Tongue (tissue), 1 donor: ENCODE measurements at regions not wholly inside any gene's neighbourhood (a gene's known extent, or its start where the extent isn't known, plus 50 kb on each side); places are given as distances from the start of the nearest gene placed in this dataset.
A peak's percentile ranks its signal among the peaks of the same experiment; 100 is the strongest.
"Not testable (repeated sequence)": the region's sequence is repeated elsewhere in the genome, so short reads cannot be mapped to it uniquely, and the experiment has no call there.

Source experiments
- DNase-seq: peaks from one replicate; pipeline ENCODE4 v3.0.0-alpha.2; 2015

DNA sequence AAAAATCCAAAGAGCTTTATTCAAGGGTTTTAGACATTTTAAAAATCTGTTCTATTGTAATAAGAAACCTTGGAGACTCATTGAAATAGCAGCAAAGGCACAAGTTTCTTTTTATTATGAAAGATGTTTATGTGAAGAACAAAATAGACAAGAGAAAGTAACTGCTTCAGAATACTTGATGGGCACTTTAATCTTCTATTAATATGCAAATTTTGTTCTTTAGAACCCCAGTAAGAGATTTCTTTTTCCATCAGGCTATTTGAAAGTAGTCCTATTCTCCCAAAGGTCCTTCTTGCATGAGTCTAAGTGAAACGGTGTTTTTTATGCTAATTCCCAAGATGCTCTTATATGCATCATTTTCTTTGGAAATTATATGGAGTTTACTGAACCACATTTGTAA is 602.0 kb downstream of the EFNA5 start:
- no peak for DNase-seq

DNA sequence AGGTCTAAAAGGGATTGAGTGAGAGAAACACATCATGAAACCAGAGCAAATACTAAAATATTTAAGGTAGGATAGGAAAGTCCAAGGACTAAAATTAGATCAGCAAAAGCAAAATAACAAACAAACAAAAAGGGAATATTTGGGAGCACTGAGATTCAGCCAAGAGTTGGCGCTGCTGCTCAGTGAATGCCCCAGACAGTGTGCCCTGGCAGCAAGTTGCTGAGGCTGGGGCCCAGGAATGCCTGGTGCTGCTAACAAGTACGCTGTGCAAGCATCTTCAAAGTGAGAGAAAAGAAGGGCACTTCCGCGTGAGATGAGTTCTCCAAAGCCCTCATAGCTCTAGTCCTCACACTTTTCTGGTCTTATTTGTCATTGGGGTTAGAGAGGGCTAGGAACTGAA is 603.3 kb downstream of the EFNA5 start:
- DNase-seq = peak; percentile 3

DNA sequence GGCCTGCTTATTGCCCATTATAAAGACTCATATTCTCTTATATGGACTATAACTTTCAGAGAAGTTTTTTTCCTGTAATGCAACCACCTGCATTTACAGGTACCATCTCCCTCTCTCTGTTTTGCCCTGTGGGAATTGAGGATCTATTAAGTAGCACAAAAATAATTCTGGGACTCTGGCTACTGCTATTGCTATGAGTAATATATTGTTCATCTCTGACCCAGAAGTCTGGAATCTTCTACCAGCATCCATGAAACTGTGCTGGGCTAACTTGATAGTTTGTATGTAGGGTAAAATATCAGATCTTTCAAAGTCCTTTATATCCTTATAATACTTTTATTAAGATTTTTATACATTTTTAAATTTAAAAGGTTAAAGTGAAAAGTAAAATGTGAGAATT is 607.2 kb downstream of the EFNA5 start:
- no peak for DNase-seq

DNA sequence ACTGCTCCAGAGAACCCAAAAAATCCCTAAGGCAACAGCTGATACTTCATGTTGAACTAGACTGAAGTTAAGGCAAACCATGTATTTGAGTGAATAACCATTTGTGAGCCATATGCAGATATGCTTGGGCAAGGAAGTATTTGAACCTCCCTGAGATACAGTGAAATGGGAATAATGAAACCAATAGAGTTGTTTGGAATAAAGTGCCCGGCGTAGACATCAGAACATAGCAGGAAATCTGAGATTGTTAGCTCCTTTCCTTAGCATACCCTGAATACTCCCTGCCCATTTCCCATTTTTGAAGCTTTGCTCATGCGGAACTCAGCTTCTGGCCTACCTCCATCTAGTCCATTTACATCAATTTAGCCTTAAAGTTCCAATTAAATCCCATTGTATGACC is 611.9 kb downstream of the EFNA5 start:
- no peak for DNase-seq

DNA sequence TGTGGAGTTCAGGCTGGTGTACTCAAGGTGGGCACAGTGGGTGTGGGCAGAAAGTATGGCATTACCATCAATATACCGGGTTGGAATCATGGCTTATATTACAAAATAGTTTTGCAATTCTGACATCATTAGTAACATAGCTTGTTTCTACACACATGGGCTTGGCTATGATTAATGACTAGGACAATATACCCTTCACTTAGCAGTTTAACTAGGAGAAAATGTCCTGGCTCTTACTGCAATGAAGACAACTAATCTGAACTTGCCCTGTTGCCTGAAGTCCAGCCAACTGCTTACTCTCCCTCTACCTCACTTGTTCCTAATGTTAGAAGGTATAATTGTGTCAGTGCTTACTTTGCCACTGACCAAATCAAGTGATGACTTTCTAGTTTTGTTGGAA is 612.5 kb downstream of the EFNA5 start:
- no peak for DNase-seq

DNA sequence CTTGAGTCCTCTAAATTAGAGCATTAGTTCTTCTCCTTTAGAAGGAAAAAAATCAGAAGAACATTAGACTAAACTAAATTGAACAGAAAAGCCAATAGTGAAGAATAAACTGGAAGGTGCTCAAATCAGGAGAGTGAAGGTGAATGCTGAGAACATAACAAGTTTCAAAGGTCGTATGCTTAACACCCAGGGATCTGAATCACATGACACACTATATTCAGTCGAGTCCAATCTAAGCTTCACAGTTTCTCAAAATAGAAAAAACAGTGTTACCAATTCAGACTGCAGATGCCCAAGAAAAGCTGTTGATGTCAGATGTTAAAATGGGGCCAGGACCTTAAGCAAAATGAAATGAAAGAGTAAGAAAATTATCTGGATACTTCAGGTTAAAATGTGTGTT is 614.5 kb downstream of the EFNA5 start:
- no peak for DNase-seq

DNA sequence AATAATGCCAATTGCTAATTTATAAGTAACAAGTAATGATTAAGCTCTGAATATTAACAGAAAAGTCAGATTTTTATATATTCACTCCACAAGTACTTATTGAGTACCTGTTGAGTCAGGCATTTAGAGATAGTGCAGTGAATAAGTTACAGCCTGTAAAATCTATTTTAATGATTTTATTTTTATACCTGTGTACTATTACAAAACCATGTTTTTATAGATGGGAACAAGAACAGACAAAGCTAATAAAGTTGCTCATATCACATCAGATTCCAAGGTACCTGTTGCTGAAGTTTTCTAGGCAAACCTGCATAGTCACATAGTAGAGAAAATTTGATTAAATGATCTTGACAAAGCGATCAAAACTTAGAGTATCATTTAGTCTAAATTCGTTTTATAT is 623.7 kb downstream of the EFNA5 start:
- DNase-seq = no peak

DNA sequence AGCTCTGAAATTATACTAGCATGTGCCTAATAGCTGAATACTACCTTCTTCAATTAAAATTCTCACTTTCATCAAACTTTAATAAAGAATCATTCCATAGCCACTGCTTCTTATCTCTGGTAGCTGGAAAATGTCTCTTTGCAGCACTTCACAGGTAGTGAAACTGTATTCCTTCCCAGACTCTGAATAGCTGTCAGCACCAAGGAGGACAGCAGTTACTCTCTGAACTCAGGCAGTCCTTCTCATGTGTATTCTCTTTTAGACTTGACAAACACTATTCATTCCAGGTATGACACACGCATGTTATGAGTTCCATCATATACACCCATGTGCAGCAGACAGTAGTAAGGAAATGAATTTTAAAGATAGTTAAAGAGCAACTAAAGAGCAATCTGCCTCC is 627.1 kb downstream of the EFNA5 start:
- no peak for DNase-seq

DNA sequence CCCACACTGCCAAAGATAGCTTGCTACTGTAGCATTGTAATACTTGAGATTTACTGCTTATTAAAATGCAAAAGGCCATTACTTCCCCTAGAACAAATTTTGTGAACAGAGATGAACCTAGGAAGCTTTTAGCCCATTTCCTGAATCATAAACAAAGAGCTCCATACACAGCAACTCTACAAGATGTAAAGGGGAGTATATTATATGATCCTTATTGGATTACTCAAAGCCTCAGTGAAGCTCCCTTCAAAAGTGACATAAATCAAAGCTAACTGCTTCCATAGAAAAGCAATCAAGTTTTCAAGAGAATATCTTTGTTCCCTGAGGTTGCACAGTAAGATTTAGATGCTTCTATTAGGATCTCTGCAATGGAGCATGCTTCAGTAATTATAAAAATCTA is 629.8 kb downstream of the EFNA5 start:
- DNase-seq = no peak

DNA sequence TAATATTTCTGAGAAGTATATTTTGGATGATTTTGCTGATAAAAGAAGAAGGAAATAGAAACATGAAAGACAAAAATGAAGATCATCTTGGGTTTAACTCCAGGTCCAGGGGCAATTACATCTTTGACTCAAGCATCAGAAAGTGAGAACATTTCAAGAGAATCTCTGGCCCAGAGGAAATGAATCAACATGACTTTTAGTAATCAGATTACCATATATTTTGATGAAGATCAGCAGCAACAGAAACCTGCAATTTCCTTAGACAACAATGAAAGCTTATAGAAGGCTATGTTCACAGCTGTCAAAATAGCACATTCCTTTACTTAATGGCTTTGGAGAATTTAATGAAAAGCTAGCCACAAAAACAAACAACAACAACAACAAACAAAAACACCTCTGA is 638.1 kb downstream of the EFNA5 start:
- DNase-seq = no peak

DNA sequence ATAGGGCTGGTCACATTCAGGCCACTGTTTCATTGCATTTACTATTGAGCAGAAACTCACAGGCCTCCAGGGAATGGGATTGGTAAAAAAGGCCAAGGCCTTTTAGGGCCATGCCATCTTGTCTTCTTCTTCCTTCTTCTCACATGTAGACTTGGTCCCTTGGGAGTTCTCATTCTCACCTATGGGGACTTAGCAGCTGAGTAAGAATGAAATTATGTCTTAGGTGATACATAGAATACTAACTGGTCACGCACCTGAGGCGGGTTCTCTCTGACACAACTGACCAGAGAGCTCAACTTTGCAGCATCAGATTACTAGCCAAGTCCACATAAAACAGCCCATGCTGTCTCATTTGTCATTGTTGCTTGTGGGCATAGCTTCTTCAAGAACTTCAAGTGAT is 641.8 kb downstream of the EFNA5 start:
- DNase-seq = no peak

DNA sequence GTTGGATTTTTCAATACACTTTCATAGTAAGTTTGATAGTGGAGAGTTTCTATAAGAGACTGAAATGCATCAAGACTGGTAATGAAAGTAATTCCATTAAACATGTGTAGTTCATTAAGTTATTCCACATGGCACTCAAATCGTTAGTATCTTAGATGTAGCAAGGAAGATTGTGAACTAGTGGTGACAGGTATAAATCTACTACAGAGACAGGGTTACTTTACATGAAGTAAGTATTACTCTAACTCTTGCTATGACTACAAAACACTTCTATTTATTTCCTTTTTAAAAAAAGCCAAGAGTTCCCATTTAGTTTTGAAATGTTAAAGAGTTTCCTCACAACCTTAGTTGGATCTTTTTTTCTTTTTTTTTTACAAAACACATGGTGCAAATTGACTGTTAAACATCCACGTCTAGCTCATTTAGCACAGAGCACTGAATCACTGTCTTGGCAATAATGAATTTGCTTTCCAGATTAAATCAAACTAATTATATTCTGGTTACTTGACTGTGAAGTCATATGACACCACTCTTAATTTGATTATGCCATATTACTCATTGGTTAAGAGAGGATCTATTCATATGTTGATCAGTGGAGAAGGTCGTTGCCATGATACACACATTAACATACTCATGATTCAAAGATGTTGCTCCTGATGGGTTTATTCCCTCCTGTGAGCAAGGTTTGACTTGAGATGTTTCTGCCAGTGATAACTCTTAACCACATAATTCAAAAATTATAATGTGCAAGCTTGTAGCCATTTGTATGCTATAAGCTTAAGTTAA is 644.8 kb downstream of the EFNA5 start:
- no peak for DNase-seq

DNA sequence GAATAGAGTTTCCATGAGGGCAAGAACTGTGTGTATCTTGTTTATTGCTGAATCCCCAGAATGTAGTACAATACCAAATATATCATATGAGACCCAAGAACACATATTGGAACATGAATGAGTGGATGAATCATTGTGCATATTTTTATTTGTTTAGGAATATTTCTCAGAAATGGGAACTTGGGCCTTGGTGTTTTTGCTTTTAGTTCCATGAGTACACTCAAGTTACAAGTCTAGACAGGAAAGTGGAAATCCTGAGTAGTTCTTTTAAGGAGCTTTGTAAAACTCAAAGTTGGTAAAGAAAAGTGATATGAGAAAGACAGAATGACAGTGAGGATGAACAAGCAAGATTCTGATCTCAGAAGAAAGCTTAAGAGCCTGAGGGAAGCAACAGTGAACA is 647.0 kb downstream of the EFNA5 start:
- no peak for DNase-seq

DNA sequence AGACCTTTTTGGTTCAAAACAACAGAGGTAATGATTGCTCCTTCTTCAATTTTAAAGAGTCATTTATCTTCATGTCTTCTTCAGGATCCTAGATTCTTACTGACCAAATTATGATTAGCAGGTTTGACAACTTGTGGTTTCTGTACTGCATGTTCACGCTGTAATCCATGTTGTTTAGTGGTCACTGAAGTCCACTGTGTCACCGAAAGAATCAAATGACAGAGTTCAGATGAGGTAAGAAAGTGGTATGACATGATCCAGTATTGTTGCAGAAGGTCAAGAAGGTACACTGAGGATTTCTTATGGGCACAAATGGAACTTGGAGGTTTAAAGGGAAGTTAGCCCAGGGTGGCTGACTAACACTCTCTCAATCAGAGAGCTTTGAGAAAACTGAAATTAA is 649.2 kb downstream of the EFNA5 start:
- no peak for DNase-seq

DNA sequence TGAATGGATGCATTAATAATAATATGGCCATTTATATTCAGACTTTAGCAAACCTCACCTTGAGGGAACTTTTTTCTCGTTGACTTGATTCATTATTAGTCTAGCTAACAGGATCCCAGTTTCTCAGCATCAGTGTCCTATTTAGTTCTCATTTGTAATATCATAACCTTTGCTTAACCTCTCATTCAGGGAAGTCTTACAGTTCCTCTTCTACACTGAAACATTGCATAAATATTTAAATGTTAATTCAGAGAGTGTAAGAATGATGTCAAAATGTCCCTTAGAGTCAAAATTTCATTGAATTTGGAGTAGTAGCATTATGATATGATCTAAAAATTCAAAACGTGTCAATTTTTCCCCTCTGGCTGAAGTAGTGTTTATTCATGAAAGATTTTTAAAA is 650.1 kb downstream of the EFNA5 start:
- DNase-seq = no peak

DNA sequence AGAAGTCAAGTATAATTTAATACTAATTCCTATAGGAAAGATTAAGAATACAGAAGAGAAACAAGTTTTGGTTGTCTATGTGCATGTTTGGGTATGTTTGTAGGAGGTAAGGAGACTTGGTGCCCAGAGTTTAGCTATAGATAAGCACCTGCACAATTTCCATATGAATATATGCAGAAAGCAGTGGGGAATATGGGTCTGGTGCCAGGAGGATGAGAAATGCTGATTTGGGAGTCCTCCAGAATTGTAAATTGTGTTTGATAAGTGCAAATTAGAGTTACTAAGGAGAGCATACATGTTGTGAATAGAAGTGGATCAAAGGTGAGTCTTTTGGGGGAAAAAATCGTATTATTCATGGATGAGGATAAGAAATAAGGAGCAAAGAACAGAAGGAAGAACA is 653.1 kb downstream of the EFNA5 start:
- DNase-seq = no peak

DNA sequence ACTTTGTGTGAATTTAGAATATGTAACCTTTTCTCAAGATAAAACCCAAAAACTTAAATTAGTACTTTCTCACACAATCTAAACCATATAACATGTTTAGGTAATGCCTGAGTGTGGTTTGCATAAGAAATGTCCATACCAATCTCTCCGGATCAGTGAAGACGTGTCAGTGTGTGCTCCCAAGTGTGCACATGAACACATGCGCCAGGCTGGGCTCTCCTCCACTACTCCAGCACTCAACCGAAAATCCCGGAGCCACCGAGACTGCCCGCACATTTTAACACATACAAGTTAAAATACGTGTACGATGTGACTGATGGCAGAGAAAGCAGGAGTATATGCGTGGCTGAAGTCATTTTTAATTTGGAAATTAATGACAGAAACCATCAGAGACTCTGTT is 658.4 kb downstream of the EFNA5 start:
- DNase-seq = no peak

DNA sequence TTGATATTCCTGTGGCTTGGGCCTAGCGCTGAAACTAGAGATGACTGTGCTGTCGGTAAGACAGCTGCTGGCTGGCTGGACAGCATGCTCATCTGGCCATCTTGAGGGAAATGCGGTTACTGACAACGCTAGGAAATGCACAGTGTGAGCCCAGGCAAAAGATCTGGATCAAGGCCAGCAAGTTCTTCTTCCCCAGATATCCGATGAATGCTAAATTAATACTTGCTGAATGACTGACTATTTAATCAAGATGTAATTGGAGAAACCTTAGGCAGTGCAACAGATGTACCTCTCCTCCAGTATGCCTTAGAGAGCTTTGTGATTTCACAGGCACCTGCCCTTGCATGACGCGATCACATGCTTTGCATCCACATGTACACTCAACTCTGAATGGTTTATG is 659.1 kb downstream of the EFNA5 start:
- peak; percentile 85 for DNase-seq

DNA sequence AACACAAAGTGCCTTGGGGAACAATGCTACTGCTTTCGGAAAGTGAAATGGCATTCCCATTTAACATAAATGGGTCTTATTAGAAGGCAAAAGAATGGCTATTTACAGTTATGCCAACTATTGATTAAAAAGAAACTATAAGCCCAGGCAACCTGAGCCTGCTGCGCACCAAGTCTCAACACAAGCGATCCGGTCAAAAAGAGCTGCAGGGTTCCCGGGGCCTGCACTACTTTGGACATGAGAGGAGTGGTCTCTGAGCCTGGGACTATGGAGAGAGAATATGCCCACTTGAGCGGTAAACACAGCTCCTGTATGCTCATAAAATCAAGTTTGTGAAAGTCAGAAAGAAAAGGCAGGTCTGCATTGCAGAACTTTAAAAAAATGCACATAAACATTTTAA is 660.7 kb downstream of the EFNA5 start:
- DNase-seq = no peak

DNA sequence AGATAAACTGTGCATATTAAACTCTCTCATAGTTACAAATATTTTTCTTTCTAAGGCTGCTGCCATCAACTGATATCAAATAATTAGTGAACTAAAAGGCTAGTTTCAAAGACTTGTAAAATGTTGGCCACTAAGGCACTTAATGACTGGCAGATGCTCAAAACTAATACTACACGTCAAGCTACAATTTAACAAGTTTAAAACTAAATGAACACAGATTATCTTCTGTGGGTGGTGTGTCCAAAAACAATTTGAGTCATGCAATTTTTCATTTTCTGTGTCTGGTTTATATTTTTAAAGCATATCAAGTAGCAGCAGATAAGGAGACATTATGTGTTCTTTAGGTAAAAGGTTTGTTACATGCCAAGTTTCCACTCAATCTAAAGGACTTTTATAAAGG is 665.1 kb downstream of the EFNA5 start:
- DNase-seq = no peak

DNA sequence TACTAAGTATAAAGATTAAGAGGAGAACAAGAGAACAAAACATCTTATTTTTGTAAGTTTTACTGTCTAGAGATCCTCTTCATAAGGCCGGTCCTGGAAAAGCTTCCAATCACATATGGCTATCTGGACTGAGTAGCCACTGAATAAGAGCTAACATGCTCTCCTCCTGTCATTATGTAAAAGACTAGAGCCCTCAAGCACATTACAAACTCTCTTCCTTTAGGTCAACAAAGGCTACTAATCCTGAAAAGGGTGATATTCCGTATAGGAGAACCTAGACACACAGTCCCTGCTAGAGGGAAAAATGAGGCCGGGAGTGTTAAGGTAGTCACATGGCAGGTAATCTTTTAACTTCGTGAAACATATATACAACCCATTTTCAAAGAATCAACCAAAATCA is 665.6 kb downstream of the EFNA5 start:
- DNase-seq = no peak

DNA sequence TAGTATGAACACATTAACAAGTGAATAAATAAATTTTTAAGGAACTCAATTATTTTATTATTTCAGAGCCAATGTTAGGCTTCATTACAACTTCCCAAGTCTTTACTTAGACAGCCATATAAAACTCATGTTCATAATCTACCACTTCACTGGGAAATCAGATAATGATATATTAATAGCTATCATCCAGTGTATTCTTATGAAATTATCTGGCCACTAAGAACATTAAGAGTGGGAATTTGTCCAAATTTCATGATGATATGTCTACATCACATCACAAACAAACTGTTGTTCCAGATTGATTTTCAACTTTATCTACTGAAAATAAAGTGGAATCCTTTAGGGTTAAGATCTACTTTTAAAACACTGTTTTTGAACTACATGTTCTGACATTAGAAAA is 668.6 kb downstream of the EFNA5 start:
- DNase-seq = no peak

DNA sequence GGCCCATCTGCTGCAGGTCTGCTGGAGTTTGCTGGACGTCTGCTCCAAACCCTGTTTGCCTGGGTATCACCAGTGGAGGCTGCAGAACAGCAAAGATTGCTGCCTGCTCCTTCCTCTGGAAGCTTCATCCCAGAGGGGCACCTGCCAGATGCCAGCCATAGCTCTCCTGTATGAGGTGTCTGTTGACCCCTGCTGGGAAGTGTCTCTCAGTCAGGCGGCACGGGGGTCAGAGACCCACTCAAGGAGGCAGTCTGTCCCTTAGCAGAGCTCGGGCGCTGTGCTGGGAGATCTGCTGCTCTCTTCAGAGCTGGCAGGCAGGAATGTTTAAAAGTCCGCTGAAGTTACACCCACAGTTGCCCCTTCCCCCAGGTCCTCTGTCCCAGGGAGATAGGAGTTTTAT is 671.2 kb downstream of the EFNA5 start:
- not testable (repeated sequence) for DNase-seq

DNA sequence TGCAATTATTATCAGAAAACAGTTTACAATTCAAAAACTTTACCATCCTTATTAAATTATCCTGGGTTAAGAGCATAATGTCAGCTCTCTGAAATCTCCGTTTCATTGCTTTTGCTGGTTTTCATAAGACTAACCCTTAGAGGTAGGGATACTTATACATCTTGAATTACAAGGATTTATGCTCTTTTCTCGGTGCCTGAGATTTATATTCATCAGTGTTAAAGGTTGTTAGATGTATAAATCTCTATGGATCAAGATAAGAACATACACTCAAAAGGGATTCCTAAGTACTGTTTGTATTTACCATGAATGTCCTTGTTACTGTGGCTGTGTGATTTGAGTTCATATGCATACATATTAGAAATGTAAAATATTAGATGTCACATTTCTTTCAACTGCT is 684.7 kb downstream of the EFNA5 start:
- DNase-seq = no peak

DNA sequence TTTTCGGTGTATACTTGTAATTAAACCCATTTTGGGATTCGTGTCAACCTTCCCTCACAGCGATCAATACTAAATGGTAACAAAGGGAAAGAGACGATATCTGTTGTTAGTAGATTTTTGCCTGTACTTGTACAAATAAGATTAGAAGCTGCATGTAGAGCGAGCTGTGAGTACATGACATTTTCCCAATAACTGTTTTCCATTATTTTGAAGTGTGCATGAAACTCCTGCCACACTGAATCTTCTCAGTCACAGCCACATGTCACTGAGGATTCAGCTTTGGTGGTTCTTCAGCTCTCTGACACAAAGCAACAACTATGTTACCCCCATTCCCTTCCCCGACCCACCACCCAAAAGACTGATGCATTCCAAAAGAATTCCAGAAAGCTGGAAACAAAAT is 685.6 kb downstream of the EFNA5 start:
- no peak for DNase-seq
